Cardiac fibroblast (primary cell): ENCODE measurements at regions not wholly inside any gene's neighbourhood (a gene's known extent, or its start where the extent isn't known, plus 50 kb on each side); places are given as distances from the start of the nearest gene placed in this dataset.

Experiments used
- DNase-seq, 2 donors: peaks; one replicate each; pipeline versions ENCODE4 v3.0.0 to v3.0.0-alpha.2; 2010; ENCODE audit warnings: low read depth in 2 of 2
- H3K4me3 ChIP-seq, 2 donors: replicated peaks in 1 of 2; 1 replicate in 1 of 2; 2 replicates in 1 of 2; pipeline ENCODE4 v1.5.1; 2011; ENCODE audit warnings: low read depth in 2 of 2, low read length in 2 of 2, mild to moderate bottlenecking in 2 of 2, moderate library complexity in 1 of 2
- CTCF ChIP-seq: IDR thresholded peaks from one replicate; pipeline ENCODE4 v1.5.1; 2011; ENCODE audit warnings: low read depth, mild to moderate bottlenecking, low read length, inconsistent platforms

- no peak for DNase-seq
- no peak overlapping the region for H3K4me3 ChIP-seq
- no peak for TF ChIP-seq CTCF
These were observed 235.4 kb upstream of the RIOK2 start for GRCh38 chr5:97418462-97418861.

- DNase-seq = no peak
- TF ChIP-seq CTCF = no peak
- H3K4me3 ChIP-seq = no peak overlapping the region
These were observed 237.6 kb upstream of the RIOK2 start for GRCh38 chr5:97420646-97421045.

- H3K4me3 ChIP-seq = no peak overlapping the region
- no peak for TF ChIP-seq CTCF
- no peak for DNase-seq
These were observed 239.6 kb upstream of the RIOK2 start for GRCh38 chr5:97422678-97423077.

GRCh38 chr5:97425511-97425910 is 242.5 kb upstream of the RIOK2 start:
- peak; percentile 40 for TF ChIP-seq CTCF
- no peak overlapping the region for H3K4me3 ChIP-seq
- DNase-seq = peak; percentile 30 to 43

GRCh38 chr5:97427235-97427634 is 244.2 kb upstream of the RIOK2 start:
- H3K4me3 ChIP-seq = no peak overlapping the region
- DNase-seq = no peak
- TF ChIP-seq CTCF = no peak

- TF ChIP-seq CTCF = no peak
- DNase-seq = no peak
- no peak overlapping the region for H3K4me3 ChIP-seq
These were observed 251.0 kb upstream of the RIOK2 start for GRCh38 chr5:97434021-97434420.

GRCh38 chr5:97436405-97436804 is 253.4 kb upstream of the RIOK2 start:
- no peak for TF ChIP-seq CTCF
- H3K4me3 ChIP-seq = no peak overlapping the region
- no peak for DNase-seq
